Stimulated activated naive B cell treated with anti-CD40 and anti-IgM and Interleukin-4, amounts not matched to agents 10 μg/mL and 1 μg/mL and 100 μg/mL, for 72 hours (primary cell): ENCODE measurements at regions not wholly inside any gene's neighbourhood (a gene's known extent, or its start where the extent isn't known, plus 50 kb on each side); places are given as distances from the start of the nearest gene placed in this dataset.

Experiments used
- ATAC-seq, 2 donors: fragments of 150-1000 bp; cut with Tn5 transposase; replicated peaks; 2 replicates each; pipeline ENCODE4 v1.10.0; 2021; ENCODE audit warnings: moderate library complexity in 1 of 2
- DNase-seq: peaks from one replicate; pipeline ENCODE4 v3.0.0; 2021
- H3K27ac Mint-ChIP-seq: one replicate; pipeline ENCODE4 v1.8.0; 2022; ENCODE audit warnings: mild to moderate bottlenecking, mixed read lengths
- H3K27me3 Mint-ChIP-seq, 2 donors: one replicate each; pipeline ENCODE4 v1.8.0; 2022; ENCODE audit warnings: mixed read lengths in 2 of 2
- H3K36me3 Mint-ChIP-seq, 2 donors: one replicate each; pipeline ENCODE4 v1.8.0; 2022; ENCODE audit warnings: mixed read lengths in 2 of 2, mild to moderate bottlenecking in 1 of 2
- H3K4me1 Mint-ChIP-seq, 2 donors: one replicate each; pipeline ENCODE4 v1.8.0; 2022; ENCODE audit warnings: mixed read lengths in 2 of 2, mild to moderate bottlenecking in 1 of 2
- H3K4me3 Mint-ChIP-seq, 2 donors: one replicate each; pipeline ENCODE4 v1.8.0; 2022; ENCODE audit warnings: mild to moderate bottlenecking in 2 of 2, mixed read lengths in 2 of 2, moderate library complexity in 1 of 2
- H3K9me3 Mint-ChIP-seq, 2 donors: one replicate each; pipeline ENCODE4 v1.8.0; 2022; ENCODE audit warnings: mixed read lengths in 2 of 2, mild to moderate bottlenecking in 1 of 2

DNA sequence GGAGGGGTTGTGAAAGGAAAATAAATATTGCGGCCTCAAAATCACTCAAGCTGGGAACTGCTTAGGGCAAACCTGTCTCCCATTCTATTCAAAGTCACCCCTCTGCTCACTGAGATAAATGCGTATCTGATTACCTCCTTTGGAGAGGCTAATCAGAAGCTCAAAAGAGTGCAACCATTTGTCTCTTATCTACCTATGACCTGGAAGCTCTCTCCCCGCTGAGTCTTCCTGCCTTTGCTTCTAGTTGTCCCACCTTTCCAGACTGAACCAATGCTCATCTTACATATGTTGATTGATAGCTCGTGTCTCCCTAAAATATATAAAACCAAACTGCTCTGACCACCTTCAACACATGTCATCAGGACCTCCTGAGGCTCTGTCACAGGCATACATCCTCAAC is 91.6 kb upstream of the CAMK1G start:
- Mint-ChIP-seq H3K27ac (no peak overlapping the region), H3K27me3 (no peaks in the 10 kb centered on the region), H3K4me1 (no peaks in the 10 kb centered on the region), H3K36me3 (peaks cover 0 to 2% of the 10 kb centered on the region in 2 donors), H3K9me3 (peaks cover 2 to 8% of the 10 kb centered on the region in 2 donors), H3K4me3 (no peak overlapping the region)
- no peak for ATAC-seq
- DNase-seq, result no peak

DNA sequence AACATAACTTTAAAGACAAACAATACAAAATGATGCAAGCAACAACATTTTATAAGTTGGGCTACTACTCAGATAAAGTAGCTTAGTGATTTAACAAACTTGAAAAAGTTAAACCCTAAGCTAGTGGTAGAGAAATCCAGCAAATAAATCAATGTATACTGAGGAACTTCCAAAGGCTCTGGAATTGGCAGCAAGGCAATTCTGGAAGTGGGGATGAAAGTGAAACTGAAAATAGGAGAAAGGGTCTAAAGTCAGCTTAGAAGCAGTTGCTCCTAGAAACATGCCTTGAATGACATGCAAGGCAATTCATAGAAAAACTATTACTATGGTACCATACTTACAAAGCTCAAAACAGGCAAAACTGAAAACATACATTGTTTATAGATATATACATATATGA is 90.0 kb upstream of the CAMK1G start:
- H3K27me3 Mint-ChIP-seq, result no peaks in the 10 kb centered on the region
- no peak overlapping the region for H3K4me3 Mint-ChIP-seq
- no peak overlapping the region for H3K27ac Mint-ChIP-seq
- DNase-seq (no peak), ATAC-seq (no peak)
- peaks cover 3 to 9% of the 10 kb centered on the region in 2 donors for H3K9me3 Mint-ChIP-seq
- peaks cover 0 to 2% of the 10 kb centered on the region in 2 donors for H3K36me3 Mint-ChIP-seq
- H3K4me1 Mint-ChIP-seq, result no peaks in the 10 kb centered on the region

DNA sequence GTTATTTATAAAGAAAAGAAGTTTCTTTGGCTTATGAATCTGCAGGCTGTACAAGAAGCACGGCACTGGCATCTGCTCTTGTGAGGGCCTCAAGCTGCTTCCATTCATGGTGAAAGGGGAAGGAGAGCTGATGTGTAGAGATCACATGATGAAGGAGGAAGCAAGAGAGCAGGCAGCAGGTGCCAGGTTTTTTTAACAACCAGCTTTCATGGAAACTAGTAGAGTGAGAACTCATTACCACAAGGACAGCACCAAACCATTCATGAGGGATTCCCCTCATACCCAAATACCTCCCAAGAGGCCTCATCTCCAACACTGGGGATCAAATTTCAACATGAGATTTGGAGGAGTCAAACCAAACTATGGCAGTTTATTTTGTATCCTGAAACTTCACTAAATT is 85.8 kb upstream of the CAMK1G start:
- DNase-seq (no peak), ATAC-seq (peak; percentile 36 to 57)
- H3K36me3 Mint-ChIP-seq, result peaks cover 2 to 5% of the 10 kb centered on the region in 2 donors
- no peak overlapping the region for H3K27ac Mint-ChIP-seq
- peaks cover 24 to 27% of the 10 kb centered on the region in 2 donors for H3K9me3 Mint-ChIP-seq
- H3K27me3 Mint-ChIP-seq, result peaks cover 0 to 5% of the 10 kb centered on the region in 2 donors
- no peaks in the 10 kb centered on the region for H3K4me1 Mint-ChIP-seq
- H3K4me3 Mint-ChIP-seq, result no peak overlapping the region

DNA sequence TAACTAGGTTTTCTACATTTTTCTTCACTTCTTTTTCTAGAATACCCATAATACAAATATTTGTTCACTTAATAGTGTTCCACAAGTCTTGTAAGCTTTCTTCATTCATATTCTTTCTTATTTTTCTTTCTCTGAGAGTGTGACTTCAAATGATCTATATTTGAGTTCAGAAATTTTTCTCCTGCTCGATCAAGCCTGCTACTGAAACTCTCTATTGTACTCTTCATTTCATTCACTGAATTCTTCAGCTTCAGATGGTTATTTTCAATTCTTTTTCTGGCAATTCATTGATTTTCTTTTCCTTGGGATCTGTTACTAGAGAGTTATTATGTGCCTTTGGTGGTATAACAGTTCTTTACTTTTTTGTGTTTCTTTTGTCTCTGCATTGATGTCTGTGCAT is 82.5 kb upstream of the CAMK1G start:
- Mint-ChIP-seq H3K9me3 (peaks cover 22 to 24% of the 10 kb centered on the region in 2 donors), H3K4me3 (no peak overlapping the region), H3K27me3 (peaks cover 0 to 5% of the 10 kb centered on the region in 2 donors), H3K36me3 (peaks cover 0 to 5% of the 10 kb centered on the region in 2 donors), H3K27ac (no peak overlapping the region), H3K4me1 (no peaks in the 10 kb centered on the region)
- ATAC-seq, result no peak
- no peak for DNase-seq

- Mint-ChIP-seq H3K9me3 (peaks cover 18 to 21% of the 10 kb centered on the region in 2 donors), H3K27me3 (peaks cover 5 to 7% of the 10 kb centered on the region in 2 donors), H3K27ac (no peak overlapping the region), H3K36me3 (peaks cover 0 to 5% of the 10 kb centered on the region in 2 donors), H3K4me1 (no peaks in the 10 kb centered on the region), H3K4me3 (no peak overlapping the region)
- no peak for DNase-seq
- no peak for ATAC-seq
Measured at GRCh38 chr1:209503196-209503595, 80.3 kb upstream of the CAMK1G start.

- Mint-ChIP-seq H3K36me3 (peaks cover 0 to 5% of the 10 kb centered on the region in 2 donors), H3K4me1 (no peaks in the 10 kb centered on the region), H3K9me3 (peaks cover 16 to 17% of the 10 kb centered on the region in 2 donors), H3K27me3 (peaks cover 5 to 11% of the 10 kb centered on the region in 2 donors), H3K27ac (no peak overlapping the region), H3K4me3 (no peak overlapping the region)
- no peak for DNase-seq
- ATAC-seq, result no peak
Measured at GRCh38 chr1:209504571-209504970, 78.9 kb upstream of the CAMK1G start.

DNA sequence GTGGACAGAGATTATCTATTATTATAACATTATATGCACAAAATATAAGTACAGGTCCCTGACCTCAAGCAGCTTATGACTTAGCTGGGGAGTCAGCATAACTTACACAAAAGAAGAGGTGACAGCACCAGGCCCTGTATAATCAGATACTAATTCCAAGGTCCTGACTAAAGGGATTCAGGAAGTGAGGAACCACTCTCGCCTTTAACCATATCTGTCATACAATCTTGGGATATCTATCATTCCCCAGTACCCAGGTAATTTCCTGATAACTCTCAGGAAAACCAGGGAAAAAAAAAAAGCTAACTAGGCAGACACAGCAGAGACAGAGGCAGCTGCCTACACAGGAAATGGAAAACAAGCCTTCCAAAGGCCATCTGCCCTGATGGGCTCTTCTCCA is 78.5 kb upstream of the CAMK1G start:
- Mint-ChIP-seq H3K9me3 (peaks cover 14 to 15% of the 10 kb centered on the region in 2 donors), H3K36me3 (peaks cover 0 to 5% of the 10 kb centered on the region in 2 donors), H3K27ac (no peak overlapping the region), H3K4me3 (no peak overlapping the region), H3K4me1 (no peaks in the 10 kb centered on the region), H3K27me3 (peaks cover 5 to 11% of the 10 kb centered on the region in 2 donors)
- ATAC-seq, result no peak
- no peak for DNase-seq

DNA sequence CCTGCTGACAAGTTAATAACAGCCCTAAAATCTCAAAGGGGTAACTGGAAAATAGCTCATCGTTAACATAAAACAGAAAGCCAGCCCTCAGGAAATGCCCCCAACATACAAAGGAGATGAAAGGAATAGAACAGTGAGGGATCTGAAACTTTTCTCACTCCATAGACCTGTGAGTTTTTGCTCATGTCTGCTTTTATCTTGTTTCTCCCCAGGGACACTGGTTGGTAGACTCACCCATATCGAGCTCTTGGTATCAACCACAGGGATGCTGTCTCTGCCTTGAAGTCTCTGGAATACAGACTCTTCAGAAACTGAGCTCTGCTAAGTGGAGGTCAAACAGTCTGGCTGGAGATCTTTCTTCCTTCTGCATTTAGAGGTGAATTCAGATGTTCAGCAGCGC is 77.4 kb upstream of the CAMK1G start:
- no peak overlapping the region for H3K4me3 Mint-ChIP-seq
- peaks cover 6 to 7% of the 10 kb centered on the region in 2 donors for H3K9me3 Mint-ChIP-seq
- peaks cover 0 to 3% of the 10 kb centered on the region in 2 donors for H3K36me3 Mint-ChIP-seq
- no peaks in the 10 kb centered on the region for H3K4me1 Mint-ChIP-seq
- no peak for ATAC-seq
- DNase-seq, result no peak
- peaks cover 8 to 11% of the 10 kb centered on the region in 2 donors for H3K27me3 Mint-ChIP-seq
- no peak overlapping the region for H3K27ac Mint-ChIP-seq

GRCh38 chr1:209509039-209509438 is 74.5 kb upstream of the CAMK1G start:
- ATAC-seq, result no peak
- Mint-ChIP-seq H3K36me3 (no peaks in the 10 kb centered on the region), H3K4me3 (no peak overlapping the region), H3K9me3 (peaks cover 0 to 2% of the 10 kb centered on the region in 2 donors), H3K4me1 (no peaks in the 10 kb centered on the region), H3K27ac (no peak overlapping the region), H3K27me3 (peaks cover 5 to 11% of the 10 kb centered on the region in 2 donors)
- DNase-seq, result no peak

DNA sequence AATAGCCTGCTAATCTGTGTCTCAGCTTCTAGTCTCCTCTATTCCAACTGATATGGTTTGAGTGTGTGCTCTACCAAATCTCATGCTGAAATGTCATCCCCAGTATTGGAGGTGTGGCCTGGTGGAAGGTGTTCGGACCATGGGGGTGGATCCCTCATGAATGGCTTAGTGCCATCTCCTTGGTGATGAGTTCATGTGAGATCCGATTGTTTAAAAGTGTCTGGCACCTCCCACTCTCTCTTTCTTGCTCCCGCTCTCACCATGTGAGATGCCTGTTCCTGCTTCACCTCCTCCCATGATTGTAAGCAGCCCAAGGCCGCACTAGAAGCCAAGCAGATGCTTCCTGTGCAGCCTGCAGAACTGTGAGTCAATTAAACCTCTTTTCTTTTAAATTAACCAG is 73.5 kb upstream of the CAMK1G start:
- H3K27ac Mint-ChIP-seq, result no peak overlapping the region
- no peak overlapping the region for H3K4me3 Mint-ChIP-seq
- peaks cover 0 to 2% of the 10 kb centered on the region in 2 donors for H3K9me3 Mint-ChIP-seq
- peaks cover 5 to 11% of the 10 kb centered on the region in 2 donors for H3K27me3 Mint-ChIP-seq
- ATAC-seq, result no peak
- DNase-seq, result no peak
- no peaks in the 10 kb centered on the region for H3K36me3 Mint-ChIP-seq
- no peaks in the 10 kb centered on the region for H3K4me1 Mint-ChIP-seq

DNA sequence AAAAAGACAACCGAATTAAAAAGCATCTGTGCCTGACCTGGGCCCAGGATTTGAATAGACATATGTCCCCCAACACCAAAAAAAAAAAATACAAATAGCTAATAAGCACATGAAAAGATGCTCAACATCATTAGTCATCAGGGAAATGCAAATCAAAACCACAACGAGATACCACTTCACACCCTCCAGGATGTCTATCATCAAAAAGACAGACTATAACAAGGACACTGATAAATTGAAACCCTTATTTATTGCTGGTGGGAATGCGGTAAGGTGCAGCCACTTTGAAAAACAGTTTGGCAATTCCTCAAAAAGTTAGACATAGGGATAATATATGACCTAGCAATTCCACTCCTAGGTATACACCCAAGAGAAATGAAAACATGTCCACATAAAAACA is 72.3 kb upstream of the CAMK1G start:
- Mint-ChIP-seq H3K4me3 (no peak overlapping the region), H3K27ac (no peak overlapping the region), H3K9me3 (peaks cover 0 to 2% of the 10 kb centered on the region in 2 donors), H3K27me3 (peaks cover 5 to 13% of the 10 kb centered on the region in 2 donors), H3K4me1 (no peaks in the 10 kb centered on the region), H3K36me3 (no peaks in the 10 kb centered on the region)
- ATAC-seq (no peak), DNase-seq (no peak)

GRCh38 chr1:209512821-209513220 is 70.7 kb upstream of the CAMK1G start:
- Mint-ChIP-seq H3K36me3 (no peaks in the 10 kb centered on the region), H3K4me1 (no peaks in the 10 kb centered on the region), H3K9me3 (peaks cover 0 to 2% of the 10 kb centered on the region in 2 donors), H3K4me3 (no peak overlapping the region), H3K27me3 (peaks cover 5 to 8% of the 10 kb centered on the region in 2 donors), H3K27ac (no peak overlapping the region)
- no peak for DNase-seq
- no peak for ATAC-seq

GRCh38 chr1:209513226-209513625 is 70.3 kb upstream of the CAMK1G start:
- ATAC-seq (peak in 1 of 2 donors; percentile 29), DNase-seq (no peak)
- Mint-ChIP-seq H3K4me3 (no peak overlapping the region), H3K9me3 (peaks cover 0 to 2% of the 10 kb centered on the region in 2 donors), H3K27me3 (peaks cover 5 to 8% of the 10 kb centered on the region in 2 donors), H3K36me3 (no peaks in the 10 kb centered on the region), H3K27ac (no peak overlapping the region), H3K4me1 (no peaks in the 10 kb centered on the region)

DNA sequence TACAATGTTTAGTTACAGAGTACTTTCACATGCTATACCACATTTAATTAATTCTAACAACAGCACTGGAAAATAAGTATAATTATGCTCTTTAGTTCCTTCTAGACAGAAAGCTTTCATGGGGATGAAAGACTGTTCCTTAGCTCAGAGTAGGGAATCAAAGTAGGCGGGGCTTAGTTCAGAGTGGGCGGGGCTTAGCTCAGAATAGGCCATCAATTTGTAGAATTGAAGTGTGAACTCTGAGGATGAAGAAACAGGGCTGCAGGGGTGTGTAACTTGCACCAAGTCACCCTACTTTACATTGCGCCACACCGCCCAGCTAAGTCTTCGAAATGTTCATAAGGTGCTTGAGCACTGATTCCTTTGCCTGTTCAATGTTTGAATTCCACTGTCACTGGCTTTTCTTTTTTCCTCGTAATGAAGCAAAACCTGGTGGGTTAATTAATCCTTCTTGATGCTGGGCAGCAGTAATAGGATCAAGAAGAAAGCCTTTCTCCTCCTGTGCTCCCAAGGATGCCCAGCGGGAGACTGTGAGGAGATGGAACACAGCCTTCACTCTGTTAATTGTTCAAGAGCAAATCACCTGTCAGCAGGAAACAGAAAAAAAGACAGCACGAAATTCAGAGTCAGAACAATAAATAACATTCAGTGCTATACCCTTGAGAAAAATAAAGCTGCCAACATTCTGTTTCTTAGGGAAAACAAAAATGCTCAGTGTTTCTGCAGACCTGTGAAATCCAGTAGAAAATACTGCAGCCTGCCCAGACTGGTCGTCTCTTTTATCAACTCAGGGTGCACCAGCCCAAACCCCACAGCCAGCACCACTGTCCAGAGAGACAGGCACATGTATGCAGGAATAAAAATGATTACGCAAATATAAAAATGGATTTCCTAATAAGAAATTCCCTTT is 66.5 kb upstream of the CAMK1G start:
- no peak overlapping the region for H3K27ac Mint-ChIP-seq
- no peaks in the 10 kb centered on the region for H3K4me1 Mint-ChIP-seq
- no peak for DNase-seq
- no peak for ATAC-seq
- H3K27me3 Mint-ChIP-seq, result peaks cover 0 to 4% of the 10 kb centered on the region in 2 donors
- H3K4me3 Mint-ChIP-seq, result no peak overlapping the region
- H3K9me3 Mint-ChIP-seq, result peaks cover 3% of the 10 kb centered on the region in 2 donors
- H3K36me3 Mint-ChIP-seq, result no peaks in the 10 kb centered on the region

DNA sequence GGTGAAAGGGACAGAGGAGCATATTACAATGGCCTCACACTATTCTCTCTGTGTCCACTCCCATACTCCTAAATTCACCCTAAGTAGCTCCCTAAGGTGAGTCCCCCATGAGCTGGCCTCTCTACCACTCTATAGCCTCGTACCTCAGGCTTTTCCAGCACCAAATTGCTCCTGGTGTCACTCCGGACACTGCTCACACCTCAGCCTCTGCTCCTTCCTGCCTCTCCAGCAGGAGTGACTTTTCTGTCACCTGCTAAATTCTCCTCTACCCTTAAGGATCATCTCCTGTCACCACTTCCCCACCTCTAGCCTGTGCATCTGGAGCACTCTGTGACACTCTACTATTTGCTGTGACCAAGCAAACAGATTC is 65.8 kb upstream of the CAMK1G start:
- no peak for ATAC-seq
- Mint-ChIP-seq H3K36me3 (no peaks in the 10 kb centered on the region), H3K4me1 (no peaks in the 10 kb centered on the region), H3K4me3 (no peak overlapping the region), H3K27me3 (peaks cover 0 to 4% of the 10 kb centered on the region in 2 donors), H3K27ac (no peak overlapping the region), H3K9me3 (peaks cover 1 to 3% of the 10 kb centered on the region in 2 donors)
- DNase-seq, result no peak
